GM19025 (cell line): ENCODE measurements at regions not wholly inside any gene's neighbourhood (a gene's known extent, or its start where the extent isn't known, plus 50 kb on each side); places are given as distances from the start of the nearest gene placed in this dataset.

Experiments
- ATAC-seq: cut with Tn5 transposase; IDR thresholded peaks from one replicate; pipeline ENCODE4 v1.9.1; 2021; ENCODE audit warnings: mild to moderate bottlenecking, low read depth, moderate library complexity; ENCODE audit not compliant: unreplicated experiment

DNA sequence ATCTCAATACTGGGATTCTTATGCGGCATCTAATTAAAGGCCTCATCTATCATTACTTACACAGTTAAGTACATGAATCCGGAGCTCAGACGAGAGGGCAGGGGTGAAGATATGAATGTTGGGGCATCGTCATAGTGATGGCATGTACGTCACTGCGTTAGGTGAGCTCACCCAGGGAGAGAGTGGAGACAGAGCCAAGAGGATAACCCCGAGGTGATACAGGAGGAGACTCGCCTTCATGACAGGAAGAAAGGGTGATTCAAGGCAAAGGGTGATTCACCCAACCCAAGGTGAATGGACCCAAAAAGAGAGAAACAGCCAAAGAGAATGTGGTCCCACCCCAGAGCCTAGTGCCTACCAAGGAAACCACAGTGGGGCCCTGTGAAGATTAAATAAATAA is 132.9 kb upstream of the BLID start:
- ATAC-seq, result no peak

DNA sequence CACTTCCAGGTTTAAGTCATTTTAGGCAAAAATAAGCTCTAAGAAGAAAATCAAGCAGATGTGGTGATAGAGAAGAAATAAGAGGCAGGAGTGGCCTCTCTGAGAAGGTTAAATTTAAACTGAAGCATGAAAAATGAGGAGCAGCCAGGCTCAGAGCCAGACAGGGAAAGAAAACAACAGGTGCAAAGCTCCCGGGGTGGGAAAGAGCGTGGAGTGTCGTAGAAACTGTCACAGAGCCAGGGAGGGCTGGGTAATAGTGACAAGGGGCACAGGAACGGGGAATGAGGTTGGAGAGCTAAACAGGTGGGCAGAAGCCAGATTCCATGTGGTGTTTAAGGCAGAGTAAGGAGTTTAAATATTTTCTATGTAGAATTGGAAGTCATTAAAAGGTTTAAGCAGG is 132.1 kb upstream of the BLID start:
- no peak for ATAC-seq

DNA sequence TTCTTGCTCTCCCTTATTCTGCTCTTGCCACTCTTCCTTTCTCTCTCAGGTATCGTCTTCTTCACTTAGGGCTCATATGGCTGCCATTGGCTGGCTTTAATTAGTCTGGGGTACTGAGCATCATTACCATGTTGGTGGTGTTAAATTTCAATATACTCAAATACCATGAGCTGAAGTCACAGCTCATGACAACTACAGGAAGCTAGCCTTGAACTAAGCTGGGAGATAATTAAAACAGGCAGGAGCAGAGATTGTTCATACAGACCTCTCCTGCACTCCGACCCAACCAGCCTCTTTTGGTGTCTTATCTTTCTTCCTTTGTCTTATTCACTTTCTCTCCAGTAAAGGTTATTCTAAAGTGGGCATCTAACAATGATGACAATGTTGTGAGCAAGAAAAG is 130.9 kb upstream of the BLID start:
- ATAC-seq, result no peak

DNA sequence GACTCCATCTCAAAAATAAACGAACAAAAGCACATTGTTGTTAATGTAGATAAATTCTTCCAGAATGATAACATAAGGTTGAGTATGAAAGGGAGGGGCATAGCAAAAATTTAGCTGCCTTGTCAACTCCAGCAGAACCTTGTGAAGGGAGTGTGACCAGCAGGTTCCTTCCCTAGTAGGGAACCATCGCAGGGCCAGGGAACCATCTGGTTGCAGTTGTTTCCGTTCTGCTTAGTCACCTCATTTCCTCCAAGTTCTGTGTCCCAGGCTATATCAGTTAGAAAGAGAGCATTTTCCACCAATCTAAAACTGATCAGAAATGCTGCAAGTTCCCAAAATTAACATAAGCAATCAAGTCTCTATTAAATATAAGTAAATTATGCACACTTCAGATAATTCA is 126.7 kb upstream of the BLID start:
- no peak for ATAC-seq

DNA sequence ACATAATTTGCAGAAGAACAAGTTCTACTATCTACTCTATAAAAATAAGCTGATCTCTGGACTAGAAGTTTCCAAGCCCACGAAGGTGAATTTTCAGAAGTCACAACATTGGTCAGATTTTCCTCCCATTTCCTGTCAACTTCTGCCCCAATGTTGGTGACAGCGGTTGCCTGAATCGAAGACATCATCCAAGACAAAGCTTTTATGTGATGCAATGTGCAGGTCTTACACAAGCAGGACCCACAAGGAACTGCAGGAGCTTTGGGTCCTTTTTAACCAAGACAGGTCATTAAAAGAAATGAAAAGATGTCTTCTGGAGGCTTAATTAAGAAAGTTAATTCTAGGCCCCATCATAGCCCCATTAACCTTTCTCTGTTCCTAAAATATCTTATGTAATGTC is 125.6 kb upstream of the BLID start:
- no peak for ATAC-seq

DNA sequence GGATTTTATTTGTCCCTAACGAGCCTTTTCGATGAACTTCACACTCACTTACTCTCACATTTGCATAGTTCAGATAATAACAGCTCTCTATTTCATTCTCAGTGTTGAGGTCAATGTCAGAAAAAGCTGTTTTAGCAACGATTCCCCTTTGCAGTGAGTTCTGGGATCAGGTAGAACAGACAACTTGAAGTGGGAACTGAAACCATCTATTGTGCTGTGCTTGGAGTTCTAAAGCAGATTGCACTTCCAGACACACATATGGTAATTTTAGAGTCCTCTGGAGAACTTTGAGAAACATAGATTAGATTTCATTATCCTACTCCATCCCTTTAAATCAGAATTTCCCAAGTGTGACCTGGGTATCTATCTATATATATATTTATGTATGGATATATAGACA is 124.6 kb upstream of the BLID start:
- ATAC-seq, result no peak

DNA sequence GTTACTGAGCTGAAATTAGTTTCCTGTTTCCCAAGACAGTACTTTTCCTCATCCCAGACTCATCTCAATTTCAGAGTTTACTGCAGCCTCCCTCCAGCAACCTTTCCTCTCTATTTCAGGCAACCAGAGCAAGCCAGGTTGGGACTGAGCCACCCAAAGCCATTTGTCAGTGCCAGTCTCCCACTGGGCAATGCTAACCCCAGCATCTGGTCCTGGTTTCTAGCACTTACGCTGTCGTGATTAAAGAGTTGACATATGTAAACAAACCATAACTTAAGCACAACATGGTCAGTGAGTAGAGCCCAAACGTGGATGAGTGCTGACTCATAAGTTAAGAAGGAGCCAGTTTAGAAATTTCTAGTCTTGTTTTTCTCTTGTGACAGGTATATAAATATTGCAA is 119.6 kb upstream of the BLID start:
- ATAC-seq, result no peak

DNA sequence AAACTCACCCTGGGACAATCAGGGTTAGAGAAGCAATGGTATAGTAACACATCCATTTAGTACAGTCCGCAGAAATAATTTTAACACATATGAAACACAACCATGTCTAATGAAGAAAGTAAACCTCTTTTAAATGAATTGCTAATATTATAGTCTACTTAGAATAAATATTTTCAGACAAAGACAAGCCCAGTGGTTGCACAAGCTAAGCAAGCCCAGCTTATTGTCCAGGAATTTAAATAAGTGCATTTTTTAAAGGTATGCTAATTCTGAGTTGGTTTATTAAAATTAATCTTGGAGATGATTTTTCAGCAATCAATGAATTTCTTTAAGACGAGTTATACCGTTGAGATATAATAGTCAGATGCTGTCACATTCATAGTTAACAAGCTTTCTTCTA is 118.8 kb upstream of the BLID start:
- ATAC-seq, result no peak

DNA sequence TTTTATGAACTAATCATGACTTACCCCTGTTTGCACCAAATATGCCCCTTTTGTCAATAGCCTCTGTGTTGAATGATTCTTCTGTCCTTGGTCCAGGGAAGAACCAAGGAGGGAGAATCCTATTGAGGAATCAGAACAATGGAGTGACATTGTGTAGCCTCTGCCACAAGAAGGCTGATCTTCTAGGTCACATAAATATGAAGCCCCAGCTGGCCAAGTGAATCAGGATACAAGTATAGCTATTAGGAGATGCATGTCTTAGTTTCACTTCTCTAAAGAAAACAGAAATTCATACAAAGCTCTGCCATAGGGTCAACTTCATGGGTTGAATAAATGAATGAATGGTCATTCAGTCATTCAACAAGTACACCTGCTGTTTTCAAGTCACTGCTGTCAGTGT is 118.2 kb upstream of the BLID start:
- no peak for ATAC-seq

DNA sequence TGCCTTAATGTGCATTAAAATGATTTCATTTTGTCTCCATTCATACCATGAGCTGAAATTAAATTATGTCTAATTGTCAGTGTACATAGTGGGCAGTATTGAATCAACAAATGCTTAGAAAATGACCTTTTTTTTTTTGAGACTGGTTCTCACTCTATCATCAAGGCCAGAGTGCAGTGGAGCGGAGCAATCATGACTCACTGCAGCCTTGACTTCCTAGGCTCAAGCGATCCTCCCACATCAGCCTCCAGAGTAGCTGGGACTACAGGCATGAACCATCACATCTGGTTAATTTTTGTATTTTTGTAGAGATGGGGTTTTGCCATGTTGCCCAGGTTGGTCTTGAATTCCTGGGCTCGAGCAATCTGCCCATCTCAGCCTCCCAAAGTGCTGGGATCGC is 117.0 kb upstream of the BLID start:
- no peak for ATAC-seq

DNA sequence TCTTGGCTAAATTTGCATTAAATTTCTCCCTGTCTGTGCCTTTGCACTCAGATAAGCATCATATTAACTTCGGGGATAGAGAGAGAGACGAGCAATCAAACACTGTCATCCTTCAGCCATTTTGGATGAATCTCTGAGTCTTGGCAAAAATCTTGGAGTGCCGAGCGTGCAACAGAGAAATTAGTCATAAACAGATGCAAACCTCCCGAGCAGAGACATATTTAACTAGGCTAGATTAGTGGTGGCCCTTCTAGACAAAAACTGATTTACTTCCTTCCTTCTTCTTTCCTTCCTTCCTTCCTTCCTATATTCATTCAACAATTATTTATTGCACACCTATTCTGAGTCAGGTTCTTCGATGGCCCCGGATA is 114.4 kb upstream of the BLID start:
- ATAC-seq, result no peak

DNA sequence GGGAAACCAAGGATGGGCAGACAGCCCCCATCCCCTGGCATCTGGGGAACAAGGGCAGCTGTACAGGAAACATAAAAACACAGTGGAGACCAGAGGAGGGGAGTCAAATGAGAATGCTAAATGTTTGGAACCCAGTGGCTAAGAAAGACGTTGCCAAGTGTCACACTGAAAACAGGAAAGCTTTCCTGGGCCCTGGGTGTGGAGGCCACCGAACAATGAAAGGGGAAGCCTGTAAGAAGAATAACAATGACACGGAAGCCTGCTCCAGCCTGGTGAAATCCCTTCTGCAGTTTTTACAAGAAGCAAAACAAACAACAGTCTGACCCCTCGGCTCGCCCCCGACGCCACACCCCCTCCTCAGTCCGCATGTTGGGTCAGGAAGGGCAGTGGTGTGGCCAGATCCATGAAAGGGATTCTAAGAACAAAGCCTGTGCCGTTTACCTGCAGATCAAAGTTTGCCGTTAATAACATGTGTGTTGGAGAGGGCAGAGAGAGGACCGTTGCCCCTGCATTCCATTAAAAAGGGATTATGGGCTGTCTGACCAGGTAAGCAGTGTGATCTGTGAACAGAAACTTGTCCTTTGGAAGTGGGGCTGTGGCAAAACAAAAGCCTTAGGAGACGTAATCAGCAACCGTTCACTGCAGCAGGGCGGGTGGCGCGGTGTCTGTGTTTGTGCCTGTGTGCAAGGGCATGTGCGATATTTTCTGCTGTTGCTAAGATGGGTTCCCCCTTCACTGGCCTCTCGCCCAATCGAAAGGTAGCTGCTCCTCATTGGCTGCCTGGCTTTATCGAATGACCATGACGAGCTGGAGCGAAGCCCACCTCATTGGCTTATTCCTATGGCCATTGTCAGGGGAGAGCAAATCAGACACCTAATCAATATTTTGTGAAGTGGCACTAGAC is 113.7 kb upstream of the BLID start:
- no peak for ATAC-seq

DNA sequence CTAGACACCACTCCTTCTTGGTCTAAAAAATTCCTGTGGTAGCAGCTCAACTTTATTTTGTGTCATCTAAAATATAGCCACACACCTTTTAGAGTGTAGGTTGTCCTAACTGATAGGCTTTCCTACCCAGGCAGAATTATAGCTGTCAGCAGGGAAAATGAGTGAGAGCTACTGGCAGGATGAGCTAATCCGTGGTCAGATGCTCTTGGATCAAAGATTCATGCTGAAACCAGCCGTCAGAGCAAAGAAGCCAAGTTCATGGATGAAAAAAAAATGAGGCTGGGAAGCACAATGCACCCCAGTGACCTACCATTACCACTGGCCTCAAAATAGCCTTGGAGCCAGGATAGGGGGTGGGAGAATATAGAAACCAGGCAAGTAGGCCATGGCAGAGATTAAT is 113.1 kb upstream of the BLID start:
- ATAC-seq, result no peak

DNA sequence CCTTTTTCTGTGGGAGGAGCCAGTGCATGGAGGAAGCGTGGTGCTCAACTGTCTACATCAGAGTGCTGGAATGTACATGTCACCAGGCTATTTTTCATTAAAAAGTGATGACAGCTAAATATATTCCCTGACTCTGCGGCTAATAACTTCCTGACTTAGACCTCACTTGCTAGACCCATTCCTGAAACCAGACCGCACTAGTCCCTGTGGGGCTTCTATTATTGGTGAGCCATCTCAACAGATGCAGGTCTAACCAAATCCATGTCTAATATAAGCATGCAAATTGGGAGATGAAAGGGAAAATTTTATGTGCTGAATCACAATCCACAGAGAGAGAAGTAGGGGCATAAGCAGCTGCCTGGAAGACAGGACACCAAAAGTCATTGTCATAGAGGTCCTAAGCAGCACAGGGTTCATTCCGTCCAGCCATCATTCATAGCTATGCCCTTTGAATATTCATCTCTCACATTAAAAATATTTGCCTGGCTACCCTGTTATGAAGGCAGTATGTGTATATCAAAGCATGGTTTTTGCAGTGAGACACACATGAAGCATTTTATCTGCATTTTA is 110.9 kb upstream of the BLID start:
- ATAC-seq, result no peak

DNA sequence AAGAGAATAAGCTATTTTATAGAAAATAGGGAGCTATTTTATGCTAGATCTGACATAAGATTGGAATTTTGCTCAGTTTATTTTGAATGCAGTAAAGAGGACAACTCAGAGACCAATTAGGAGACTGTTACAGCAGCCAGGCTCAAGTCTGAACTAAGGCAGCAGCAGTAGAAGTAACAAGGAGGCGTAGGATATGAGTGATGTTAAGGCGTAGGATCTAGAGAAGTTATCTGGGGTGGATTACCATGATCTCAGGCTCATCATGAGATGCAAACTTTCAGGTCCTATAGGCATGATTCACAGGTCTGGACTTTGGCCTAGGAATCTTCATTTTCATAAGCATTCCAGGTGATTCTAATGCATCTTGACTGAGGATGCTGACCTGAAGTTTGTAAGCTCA is 108.9 kb upstream of the BLID start:
- no peak for ATAC-seq

DNA sequence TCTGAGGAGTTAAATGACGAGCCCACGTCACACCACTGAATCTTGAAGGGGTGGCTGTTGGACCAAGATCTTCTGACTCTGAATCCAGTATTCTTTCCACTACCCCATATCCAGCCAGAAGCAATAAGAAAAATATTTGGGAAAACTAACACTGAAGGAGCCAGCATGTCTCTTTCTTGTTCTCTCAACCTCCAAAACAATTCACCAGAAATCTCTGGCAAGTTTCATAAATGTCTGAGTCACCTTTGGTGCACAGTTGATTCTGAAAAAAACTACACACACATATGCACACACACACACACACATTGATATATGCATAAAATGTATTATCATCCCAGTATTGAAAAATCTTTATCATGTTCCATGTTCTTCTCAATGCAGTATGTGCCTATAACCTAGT is 104.3 kb upstream of the BLID start:
- no peak for ATAC-seq

DNA sequence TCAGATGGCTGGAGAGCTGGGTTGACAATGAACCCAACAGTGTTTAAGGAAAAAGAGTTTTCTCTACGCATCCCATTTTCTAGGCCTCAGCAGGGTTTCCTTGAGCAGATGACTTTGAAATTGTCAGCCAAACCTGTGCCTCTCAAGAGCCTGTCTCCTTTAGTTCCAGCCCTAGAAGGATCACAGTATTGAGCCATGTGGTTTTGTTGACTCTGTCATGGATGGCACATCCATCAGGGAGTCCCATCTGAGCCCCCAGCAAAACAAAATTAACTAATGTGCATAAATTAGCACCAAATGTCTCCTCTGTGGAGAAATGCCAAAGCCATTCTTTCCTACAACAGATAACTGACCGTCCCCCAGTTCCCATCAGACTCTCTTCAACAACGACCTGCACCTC is 103.8 kb upstream of the BLID start:
- no peak for ATAC-seq

DNA sequence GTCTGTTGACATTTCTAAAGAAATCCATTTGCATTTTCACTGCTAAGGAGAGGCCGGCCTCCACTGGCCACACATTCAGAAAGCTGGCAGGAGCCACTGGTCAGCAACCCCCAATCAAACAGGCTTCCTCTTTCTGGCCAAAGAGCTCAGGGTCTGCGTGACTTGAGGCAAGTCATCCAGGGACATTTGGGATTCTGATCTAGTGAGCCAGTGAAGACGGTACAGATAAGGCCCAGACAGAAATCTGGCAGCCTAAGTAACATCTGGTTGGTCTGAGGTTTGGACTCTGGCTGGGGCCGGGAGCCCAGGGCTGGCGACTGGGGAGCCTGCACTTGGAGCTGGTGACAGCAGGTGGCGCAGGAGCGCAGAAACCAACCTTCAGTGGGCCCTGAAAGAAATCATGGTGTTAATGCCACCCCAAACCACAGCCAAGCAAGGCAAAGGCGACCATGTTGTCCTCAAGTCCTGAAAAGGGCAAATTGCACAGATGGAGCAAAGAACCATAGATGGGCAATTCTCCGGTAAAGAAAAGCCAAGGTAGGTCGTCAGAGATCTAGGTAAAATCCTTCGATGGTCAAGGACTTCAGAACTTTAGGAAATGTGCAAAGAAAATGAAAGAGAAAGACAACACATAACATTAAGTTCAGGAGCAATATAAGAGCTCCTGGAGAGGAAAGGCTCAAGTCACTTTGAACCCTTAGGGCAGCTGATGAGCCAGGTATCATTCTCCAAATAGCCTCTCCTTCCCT is 99.4 kb upstream of the BLID start:
- ATAC-seq, result no peak

DNA sequence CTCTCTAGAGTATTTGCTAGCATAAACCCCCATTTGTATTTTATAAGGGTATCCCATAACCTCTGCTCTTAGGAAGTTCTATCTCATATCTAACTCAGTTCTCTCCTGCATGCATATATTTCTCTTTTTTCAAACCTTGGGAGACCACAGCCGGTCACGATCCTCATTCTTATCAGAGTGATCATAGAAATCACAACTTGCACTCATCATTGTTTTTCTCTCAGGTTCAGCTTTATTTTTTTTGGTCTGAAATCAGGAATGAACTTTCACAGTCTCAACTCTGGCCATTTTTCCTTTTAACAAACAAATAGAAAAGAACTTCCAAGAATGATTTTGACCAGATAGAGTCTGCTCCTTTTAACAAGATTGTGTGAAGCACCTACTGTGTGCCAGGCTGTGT is 98.6 kb upstream of the BLID start:
- no peak for ATAC-seq

DNA sequence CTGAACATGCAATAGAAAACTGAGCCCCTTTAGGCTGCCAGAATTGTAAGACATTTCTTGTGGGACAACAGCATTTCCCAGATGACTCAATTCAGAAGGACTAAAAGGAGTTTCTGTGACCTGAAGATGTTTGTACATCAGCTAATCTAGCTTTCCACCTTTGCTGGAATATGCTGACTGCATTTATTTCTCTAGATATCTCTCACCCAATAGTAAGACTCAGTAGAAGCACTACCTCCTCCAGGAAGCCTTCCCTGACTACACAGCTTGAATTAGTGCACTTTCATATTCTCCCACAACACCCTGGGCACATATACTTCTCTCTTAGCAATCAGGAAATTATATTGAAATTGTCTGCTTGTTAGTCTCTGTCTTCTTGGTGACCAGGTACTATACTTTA is 98.1 kb upstream of the BLID start:
- no peak for ATAC-seq

DNA sequence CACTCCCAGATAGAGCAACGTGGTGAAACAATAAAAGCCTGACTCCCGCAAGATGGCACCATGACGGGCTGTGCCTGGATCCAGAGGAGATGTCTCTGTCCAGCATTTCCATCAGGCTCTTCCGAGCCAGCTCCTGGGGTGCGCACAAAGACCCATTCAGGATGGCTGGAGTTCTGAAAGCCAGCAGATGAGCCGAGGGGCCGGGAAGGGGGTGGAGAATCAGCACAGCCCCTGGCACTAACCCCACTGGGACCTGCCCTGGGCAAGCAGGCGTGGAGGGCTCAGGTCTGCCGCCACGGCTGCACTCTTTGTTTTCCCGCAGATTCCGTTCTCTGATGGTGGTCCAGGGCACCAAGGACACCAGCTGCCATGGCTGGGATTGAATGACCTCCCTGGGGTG is 97.2 kb upstream of the BLID start:
- no peak for ATAC-seq
